Gastrocnemius medialis (tissue), 4 donors: ENCODE measurements at regions not wholly inside any gene's neighbourhood (a gene's known extent, or its start where the extent isn't known, plus 50 kb on each side); places are given as distances from the start of the nearest gene placed in this dataset.
A peak's percentile ranks its signal among the peaks of the same experiment; 100 is the strongest.

Experiments used
- ATAC-seq, 2 donors: fragments of 150-250 bp; one replicate each; pipeline ENCODE4 v1.9.1; 2016
- DNase-seq, 2 donors: peaks; one replicate each; pipeline ENCODE4 v3.0.0-alpha.2; 2019
- H3K27ac ChIP-seq, 4 donors: fragments of 200-600 bp; sonication (generic); 1 replicate in 1 of 4; 2 replicates in 3 of 4; pipeline ENCODE4 v1.5.1; 2016 to 2018; ENCODE audit warnings: mild to moderate bottlenecking in 2 of 4, moderate library complexity in 1 of 4
- H3K27me3 ChIP-seq, 3 donors: fragments of 200-600 bp; sonication (generic) in 2 of 3; 1 replicate in 1 of 3; 2 replicates in 2 of 3; pipeline versions ENCODE4 v1.5.1 to v1.6.0; 2016 to 2019; ENCODE audit warnings: mild to moderate bottlenecking in 1 of 3, moderate library complexity in 1 of 3
- H3K36me3 ChIP-seq, 2 donors: fragments of 200-600 bp; sonication (generic) in 1 of 2; one replicate each; pipeline ENCODE4 v1.5.1; 2017 to 2018
- H3K4me1 ChIP-seq, 2 donors: fragments of 200-600 bp; sonication (generic) in 1 of 2; one replicate each; pipeline ENCODE4 v1.5.1; 2016 to 2017; ENCODE audit warnings: mild to moderate bottlenecking in 2 of 2
- H3K4me3 ChIP-seq, 4 donors: fragments of 200-600 bp; sonication (generic) in 3 of 4; 1 replicate in 1 of 4; 2 replicates in 3 of 4; pipeline ENCODE4 v1.5.1; 2016 to 2019; ENCODE audit warnings: mild to moderate bottlenecking in 2 of 4
- H3K9me3 ChIP-seq, 3 donors: fragments of 200-600 bp; sonication (generic) in 2 of 3; 1 replicate in 1 of 3; 2 replicates in 2 of 3; pipeline ENCODE4 v1.5.1; 2016 to 2019
- CTCF ChIP-seq, 5 experiments: fragments of 450-650 bp in 3 of 5; fragments of 200-600 bp in 2 of 5; sonication (generic) in 2 of 5; IDR thresholded peaks in 4 of 5; conservative IDR thresholded peaks in 1 of 5; 1 replicate in 4 of 5; 2 replicates in 1 of 5; pipeline ENCODE4 v1.5.1; 2016 to 2019; ENCODE audit warnings: antibody characterized with exemption in 5 of 5, mild to moderate bottlenecking in 3 of 5, moderate library complexity in 3 of 5
- POLR2A ChIP-seq, 2 donors: fragments of 450-650 bp; IDR thresholded peaks; one replicate each; pipeline ENCODE4 v1.6.1; 2017; ENCODE audit warnings: antibody characterized with exemption in 2 of 2, mild to moderate bottlenecking in 2 of 2, moderate library complexity in 2 of 2
- in situ Hi-C, 4 donors: fragments of 200-750 bp; cut with MboI; loops; one replicate each; pipeline versions ENCODE4 v1.15.0 to v1.8.0; 2017; ENCODE audit warnings: low sequenced_read_pairs in 4 of 4
- intact Hi-C: fragments of 100-400 bp; cut with DNase I; formaldehyde crosslinking; loops from one replicate; pipeline ENCODE4 v1.15.1; 2023; ENCODE audit warnings: low total_unique reads

DNA sequence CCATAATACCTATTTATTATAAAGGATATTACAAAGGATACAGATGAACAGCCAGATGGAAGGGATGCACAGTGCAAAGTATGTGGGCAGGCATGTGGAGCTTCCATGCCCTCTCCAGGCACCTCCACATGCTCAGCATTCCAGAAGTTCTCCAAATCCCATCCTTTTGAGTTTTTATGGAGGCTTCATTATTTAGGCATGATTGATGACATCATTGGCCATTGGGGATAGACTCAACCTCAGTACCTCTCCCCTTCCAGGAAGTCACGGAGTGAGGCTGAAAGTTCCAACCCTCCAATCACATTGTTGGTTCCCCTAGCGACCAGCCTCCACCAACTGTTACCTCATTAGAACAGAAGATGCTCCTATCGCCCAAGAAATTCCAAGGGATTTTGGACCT, 156.4 kb downstream of the ATP23 start:
- Histone ChIP-seq H3K36me3 (no peaks in the 10 kb centered on the region), H3K4me1 (peaks cover 3 to 5% of the 10 kb centered on the region in 2 donors), H3K27ac (no peak overlapping the region), H3K27me3 (no peaks in the 10 kb centered on the region), H3K4me3 (no peak overlapping the region), H3K9me3 (peaks cover 0 to 5% (median 0%) of the 10 kb centered on the region in 3 donors)
- ATAC-seq (no peak), DNase-seq (no peak)
- intact Hi-C loops (no loop called here), in situ Hi-C loops (no loop called here)
- no peak for TF ChIP-seq POLR2A (IDR thresholded peaks at IDR 0.05)
- TF ChIP-seq CTCF (IDR thresholded peaks at IDR 0.05 in 4 of 5, conservative IDR thresholded peaks at IDR 0.05 in 1 of 5): no peak

DNA sequence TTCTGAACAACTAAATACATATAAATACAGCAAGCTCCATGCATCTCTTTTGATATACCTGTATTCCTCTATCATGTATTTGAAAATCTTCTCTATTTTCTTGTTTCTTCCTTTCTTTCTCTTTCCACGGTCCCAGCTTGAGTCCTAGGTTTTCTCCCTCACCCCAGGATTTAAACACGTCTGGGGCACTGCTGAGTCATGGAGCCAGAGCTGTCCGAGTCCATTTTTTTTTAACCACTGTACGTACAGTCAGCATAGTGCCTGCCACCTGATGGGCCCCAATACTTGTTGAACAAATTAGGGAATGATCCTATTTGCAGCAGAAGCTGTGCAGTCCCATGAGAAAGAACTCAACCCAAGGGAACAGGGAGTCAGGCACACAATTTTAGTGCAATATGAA, 158.1 kb downstream of the ATP23 start:
- Histone ChIP-seq H3K9me3 (peaks cover 0 to 5% (median 0%) of the 10 kb centered on the region in 3 donors), H3K4me3 (no peak overlapping the region), H3K27ac (peak overlapping the region; percentile 21 to 67 (median 40)), H3K4me1 (peaks cover 3 to 9% of the 10 kb centered on the region in 2 donors), H3K36me3 (no peaks in the 10 kb centered on the region), H3K27me3 (no peaks in the 10 kb centered on the region)
- peak; percentile 42 to 78 for ATAC-seq
- intact Hi-C loops: no loop called here
- no peak for DNase-seq
- TF ChIP-seq POLR2A (IDR thresholded peaks at IDR 0.05): no peak
- in situ Hi-C loops: no loop called here

DNA sequence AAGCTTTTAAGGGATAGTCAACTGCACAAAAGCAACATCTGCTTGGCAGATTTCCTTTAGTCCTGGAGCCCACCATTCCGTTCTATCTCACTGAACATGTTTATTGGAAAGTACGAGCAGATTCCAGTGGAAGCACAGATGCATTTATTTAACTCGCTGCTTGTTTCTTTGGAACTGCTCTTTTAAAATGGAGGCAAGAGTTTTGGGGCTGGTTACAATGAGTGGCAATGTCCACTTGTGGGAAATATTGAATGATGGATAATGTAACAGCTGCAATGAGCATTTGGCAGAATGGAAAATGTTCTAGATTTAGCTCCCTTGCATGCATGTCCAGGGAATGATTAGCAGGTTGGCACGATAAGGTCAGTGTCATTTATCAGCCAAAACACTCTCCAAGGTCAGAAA, 163.0 kb downstream of the ATP23 start:
- peaks cover 11 to 22% of the 10 kb centered on the region in 2 donors for H3K4me1 ChIP-seq
- H3K4me3 ChIP-seq: peak overlapping the region in 1 of 4 donors; percentile 13
- in situ Hi-C loops (no loop called here), intact Hi-C loops (loop anchor here (10.0 kb wide), 2 partner anchors 210 to 340 kb away; no protein-coding TSS in a partner anchor)
- H3K27me3 ChIP-seq: no peaks in the 10 kb centered on the region
- TF ChIP-seq POLR2A (IDR thresholded peaks at IDR 0.05) (no peak), CTCF (IDR thresholded peaks at IDR 0.05 in 4 of 5, conservative IDR thresholded peaks at IDR 0.05 in 1 of 5) (no peak)
- H3K36me3 ChIP-seq: no peaks in the 10 kb centered on the region
- peak overlapping the region; percentile 36 to 79 (median 74) for H3K27ac ChIP-seq
- DNase-seq (peak; percentile 4 to 19), ATAC-seq (peak; percentile 88 to 91)
- H3K9me3 ChIP-seq: peaks cover 0 to 5% (median 0%) of the 10 kb centered on the region in 3 donors

DNA sequence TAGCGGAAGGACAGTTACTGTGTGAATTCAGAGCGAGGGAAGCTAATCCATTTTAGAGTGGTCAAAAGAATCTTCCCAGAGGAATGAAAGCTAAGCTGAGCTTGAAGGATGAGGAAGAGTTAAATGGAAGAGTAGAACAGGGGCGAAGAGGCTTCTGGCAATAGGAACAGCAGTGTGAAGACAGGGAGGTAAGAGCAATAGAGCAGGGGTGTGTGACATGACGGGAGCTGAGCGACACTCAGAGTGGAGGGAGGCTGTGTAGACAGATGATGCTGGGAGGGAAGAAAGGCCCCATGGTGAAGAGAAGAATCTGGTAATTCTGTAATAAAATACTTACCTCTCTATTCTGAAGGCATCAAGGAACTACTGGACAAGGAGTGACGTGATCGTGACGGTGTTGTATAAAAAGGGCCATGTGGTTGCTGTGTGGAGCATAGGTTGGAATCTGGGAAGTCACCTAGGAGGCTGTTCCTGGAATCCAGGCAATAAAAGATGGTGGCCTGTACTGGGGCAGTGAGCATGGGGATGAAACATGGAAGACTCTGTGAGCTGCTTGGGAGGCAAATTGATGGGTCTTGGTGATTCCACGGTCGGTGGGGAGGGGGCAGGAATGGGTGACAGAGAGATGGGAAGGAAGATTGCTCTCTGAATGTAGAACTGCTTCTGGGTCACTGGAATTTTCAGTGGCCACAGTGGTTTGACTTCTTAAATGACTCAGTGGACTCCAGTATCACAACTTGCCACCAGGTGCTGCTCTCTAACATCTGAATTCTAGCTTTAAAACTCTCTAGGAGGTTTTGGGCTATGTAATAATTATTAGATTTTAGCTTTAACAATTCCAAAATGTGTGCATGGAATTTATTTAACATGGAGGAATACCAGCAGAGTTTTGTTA, 164.1 kb downstream of the ATP23 start:
- TF ChIP-seq CTCF (IDR thresholded peaks at IDR 0.05 in 4 of 5, conservative IDR thresholded peaks at IDR 0.05 in 1 of 5): peak in 2 of 5 experiments; percentile 21 to 37
- TF ChIP-seq POLR2A (IDR thresholded peaks at IDR 0.05): no peak
- ATAC-seq (peak in 1 of 2 donors; percentile 32), DNase-seq (no peak)
- Histone ChIP-seq H3K4me1 (peaks cover 11 to 22% of the 10 kb centered on the region in 2 donors), H3K36me3 (no peaks in the 10 kb centered on the region), H3K9me3 (peaks cover 0 to 5% (median 0%) of the 10 kb centered on the region in 3 donors), H3K27ac (peak overlapping the region; percentile 36 to 79 (median 74)), H3K4me3 (no peak overlapping the region), H3K27me3 (no peaks in the 10 kb centered on the region)
- in situ Hi-C loops (no loop called here), intact Hi-C loops (loop anchor here (10.0 kb wide), 2 partner anchors 209 to 339 kb away; no protein-coding TSS in a partner anchor)

DNA sequence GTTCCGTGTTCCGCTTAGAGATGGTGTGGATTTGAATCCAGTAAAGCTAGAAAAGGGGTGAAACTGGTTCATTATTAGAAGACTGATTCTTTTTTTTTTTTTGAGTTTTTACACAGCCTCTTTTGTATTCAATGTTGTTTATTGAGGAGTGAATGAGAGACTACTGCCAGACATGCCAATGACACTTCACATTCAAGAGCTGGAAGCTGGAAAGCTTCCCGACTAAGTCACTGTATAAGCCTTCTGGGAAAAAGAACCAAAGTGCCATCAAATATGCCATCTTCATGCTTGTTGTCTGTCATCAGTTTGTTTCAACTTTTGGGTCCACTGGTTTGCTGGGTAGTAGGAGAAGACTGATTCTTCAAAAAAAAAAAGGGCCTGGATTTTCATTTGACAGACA, 164.8 kb downstream of the ATP23 start:
- H3K27ac ChIP-seq: peak overlapping the region in 2 of 4 donors; percentile 24 to 72
- intact Hi-C loops: loop anchor here (10.0 kb wide), 2 partner anchors 209 to 339 kb away; no protein-coding TSS in a partner anchor
- no peaks in the 10 kb centered on the region for H3K36me3 ChIP-seq
- peaks cover 0 to 5% (median 0%) of the 10 kb centered on the region in 3 donors for H3K9me3 ChIP-seq
- TF ChIP-seq POLR2A (IDR thresholded peaks at IDR 0.05): no peak
- TF ChIP-seq CTCF (IDR thresholded peaks at IDR 0.05 in 4 of 5, conservative IDR thresholded peaks at IDR 0.05 in 1 of 5): no peak
- no peaks in the 10 kb centered on the region for H3K27me3 ChIP-seq
- no peak overlapping the region for H3K4me3 ChIP-seq
- H3K4me1 ChIP-seq: peaks cover 11 to 22% of the 10 kb centered on the region in 2 donors
- DNase-seq: no peak
- in situ Hi-C loops: no loop called here
- no peak for ATAC-seq
